ENCODE measurements at regions not wholly inside any gene's neighbourhood (a gene's known extent, or its start where the extent isn't known, plus 50 kb on each side); places are given as distances from the start of the nearest gene placed in this dataset.

- Histone ChIP-seq H3K4me3 (no peak overlapping the region), H3K36me3 (no peaks in the 10 kb centered on the region), H3K9me3 (no peaks in the 10 kb centered on the region), H3K27me3 (no peaks in the 10 kb centered on the region), H3K4me1 (peaks cover 0 to 5% of the 10 kb centered on the region in 2 donors), H3K27ac (no peak overlapping the region)
- intact Hi-C loops (cut with DNase I; ENCODE audit: low total_unique reads), result no loop called here
- TF ChIP-seq POLR2AphosphoS5 (IDR thresholded peaks at IDR 0.05) (no peak), POLR2A (IDR thresholded peaks at IDR 0.05) (no peak), CTCF (IDR thresholded peaks at IDR 0.05) (no peak)
- no peak for DNase-seq (ENCODE audit: low spot score in 2 of 2)
Observed at GRCh38 chr3:150239766-150240165, 168.3 kb upstream of the TSC22D2 start.

- TF ChIP-seq CTCF (IDR thresholded peaks at IDR 0.05) (no peak), POLR2AphosphoS5 (IDR thresholded peaks at IDR 0.05) (no peak), POLR2A (IDR thresholded peaks at IDR 0.05) (no peak)
- H3K9me3 ChIP-seq, result no peaks in the 10 kb centered on the region
- peak overlapping the region in 1 of 3 donors; percentile 18 for H3K4me3 ChIP-seq
- DNase-seq (ENCODE audit: low spot score in 2 of 2), result no peak
- intact Hi-C loops (cut with DNase I; ENCODE audit: low total_unique reads), result no loop called here
- no peaks in the 10 kb centered on the region for H3K36me3 ChIP-seq
- peaks cover 0 to 5% of the 10 kb centered on the region in 2 donors for H3K4me1 ChIP-seq
- H3K27me3 ChIP-seq, result no peaks in the 10 kb centered on the region
- H3K27ac ChIP-seq, result peak overlapping the region; percentile 67 to 75
Observed at GRCh38 chr3:150238995-150239619, 169.0 kb upstream of the TSC22D2 start.

GRCh38 chr3:150238048-150238802, 169.9 kb upstream of the TSC22D2 start:
- H3K4me1 ChIP-seq, result peaks cover 0 to 5% of the 10 kb centered on the region in 2 donors
- H3K9me3 ChIP-seq, result no peaks in the 10 kb centered on the region
- H3K36me3 ChIP-seq, result no peaks in the 10 kb centered on the region
- intact Hi-C loops (cut with DNase I; ENCODE audit: low total_unique reads), result no loop called here
- H3K27me3 ChIP-seq, result no peaks in the 10 kb centered on the region
- H3K27ac ChIP-seq, result peak overlapping the region; percentile 67 to 75
- peak overlapping the region in 2 of 3 donors; percentile 6 to 18 for H3K4me3 ChIP-seq
- no peak for DNase-seq (ENCODE audit: low spot score in 2 of 2)
- TF ChIP-seq POLR2AphosphoS5 (IDR thresholded peaks at IDR 0.05) (no peak), CTCF (IDR thresholded peaks at IDR 0.05) (no peak), POLR2A (IDR thresholded peaks at IDR 0.05) (no peak)

GRCh38 chr3:150237490-150237889, 170.6 kb upstream of the TSC22D2 start:
- no peak for DNase-seq (ENCODE audit: low spot score in 2 of 2)
- Histone ChIP-seq H3K36me3 (no peaks in the 10 kb centered on the region), H3K27ac (peak overlapping the region; percentile 67 to 75), H3K9me3 (no peaks in the 10 kb centered on the region), H3K27me3 (no peaks in the 10 kb centered on the region), H3K4me1 (peaks cover 0 to 5% of the 10 kb centered on the region in 2 donors), H3K4me3 (no peak overlapping the region)
- TF ChIP-seq POLR2A (IDR thresholded peaks at IDR 0.05) (no peak), CTCF (IDR thresholded peaks at IDR 0.05) (no peak), POLR2AphosphoS5 (IDR thresholded peaks at IDR 0.05) (no peak)
- intact Hi-C loops (cut with DNase I; ENCODE audit: low total_unique reads), result no loop called here
